ENCODE measurements at regions not wholly inside any gene's neighbourhood (a gene's known extent, or its start where the extent isn't known, plus 50 kb on each side); places are given as distances from the start of the nearest gene placed in this dataset.

- DNase-seq (no peak), ATAC-seq (no peak)
- H3K27ac Mint-ChIP-seq: no peak overlapping the region
- TF ChIP-seq CTCF (IDR thresholded peaks at IDR 0.05): no peak
- intact Hi-C loops (cut with micrococcal nuclease): no loop called here
- no peaks in the 10 kb centered on the region for H3K36me3 Mint-ChIP-seq (ENCODE audit: low read depth)
- H3K9me3 Mint-ChIP-seq: no peaks in the 10 kb centered on the region
- H3K4me1 Mint-ChIP-seq (ENCODE audit: low read depth): no peaks in the 10 kb centered on the region
- H3K4me3 Mint-ChIP-seq: no peak overlapping the region
- POLR2A ChIA-PET: no interaction called here
- H3K27me3 Mint-ChIP-seq: no peaks in the 10 kb centered on the region
- CTCF ChIA-PET: no interaction called here
Measured at GRCh38 chr21:16837721-16838120, 675.1 kb upstream of the CXADR start.

GRCh38 chr21:16838331-16838730, 674.5 kb upstream of the CXADR start:
- ATAC-seq: no peak

GRCh38 chr21:16840538-16840937, 672.3 kb upstream of the CXADR start:
- DNase-seq: no peak
- intact Hi-C loops (cut with micrococcal nuclease): no loop called here
- no peak overlapping the region for H3K4me3 Mint-ChIP-seq
- no peaks in the 10 kb centered on the region for H3K4me1 Mint-ChIP-seq (ENCODE audit: low read depth)
- peaks cover 2% of the 10 kb centered on the region for H3K9me3 Mint-ChIP-seq
- ChIA-PET POLR2A (no interaction called here), CTCF (no interaction called here)
- no peak overlapping the region for H3K27ac Mint-ChIP-seq
- H3K36me3 Mint-ChIP-seq (ENCODE audit: low read depth): no peaks in the 10 kb centered on the region
- H3K27me3 Mint-ChIP-seq: no peaks in the 10 kb centered on the region
- TF ChIP-seq CTCF (IDR thresholded peaks at IDR 0.05): no peak
- ATAC-seq: no peak

More at GRCh38 chr21:16838331-16838730, 674.5 kb upstream of the CXADR start:
- Mint-ChIP-seq H3K27ac (no peak overlapping the region), H3K36me3 (ENCODE audit: low read depth) (no peaks in the 10 kb centered on the region), H3K4me3 (no peak overlapping the region), H3K27me3 (no peaks in the 10 kb centered on the region), H3K4me1 (ENCODE audit: low read depth) (no peaks in the 10 kb centered on the region), H3K9me3 (no peaks in the 10 kb centered on the region)
- ChIA-PET CTCF (no interaction called here), POLR2A (no interaction called here)
- DNase-seq: no peak
- intact Hi-C loops (cut with micrococcal nuclease): no loop called here
- TF ChIP-seq CTCF (IDR thresholded peaks at IDR 0.05): no peak

GRCh38 chr21:16841975-16842695, 670.7 kb upstream of the CXADR start:
- intact Hi-C loops (cut with micrococcal nuclease): no loop called here
- DNase-seq (no peak), ATAC-seq (no peak)
- no peak for TF ChIP-seq CTCF (IDR thresholded peaks at IDR 0.05)
- Mint-ChIP-seq H3K4me3 (no peak overlapping the region), H3K4me1 (ENCODE audit: low read depth) (no peaks in the 10 kb centered on the region), H3K27me3 (no peaks in the 10 kb centered on the region), H3K9me3 (peaks cover 2% of the 10 kb centered on the region), H3K27ac (no peak overlapping the region), H3K36me3 (ENCODE audit: low read depth) (no peaks in the 10 kb centered on the region)
- ChIA-PET POLR2A (no interaction called here), CTCF (no interaction called here)

GRCh38 chr21:16842696-16843035, 670.2 kb upstream of the CXADR start:
- TF ChIP-seq CTCF (IDR thresholded peaks at IDR 0.05): no peak
- H3K9me3 Mint-ChIP-seq: peaks cover 2% of the 10 kb centered on the region
- no peak for DNase-seq
- no peak for ATAC-seq
- CTCF ChIA-PET: no interaction called here
- no peaks in the 10 kb centered on the region for H3K27me3 Mint-ChIP-seq
- no peaks in the 10 kb centered on the region for H3K4me1 Mint-ChIP-seq (ENCODE audit: low read depth)
- no peaks in the 10 kb centered on the region for H3K36me3 Mint-ChIP-seq (ENCODE audit: low read depth)
- no peak overlapping the region for H3K4me3 Mint-ChIP-seq
- intact Hi-C loops (cut with micrococcal nuclease): no loop called here
- POLR2A ChIA-PET: no interaction called here
- no peak overlapping the region for H3K27ac Mint-ChIP-seq
